ENCODE measurements at regions not wholly inside any gene's neighbourhood (a gene's known extent, or its start where the extent isn't known, plus 50 kb on each side); places are given as distances from the start of the nearest gene placed in this dataset.
"Not testable (repeated sequence)": the region's sequence is repeated elsewhere in the genome, so short reads cannot be mapped to it uniquely, and the experiment has no call there.

GRCh38 chr13:90866006-90866405, 481.5 kb upstream of the MIR17HG start:
- no peak for DNase-seq (ENCODE audit: low read depth in 2 of 2)

GRCh38 chr13:90867336-90867683, 480.2 kb upstream of the MIR17HG start:
- peak; percentile 1 to 3 for DNase-seq (ENCODE audit: low read depth in 2 of 2)

DNA sequence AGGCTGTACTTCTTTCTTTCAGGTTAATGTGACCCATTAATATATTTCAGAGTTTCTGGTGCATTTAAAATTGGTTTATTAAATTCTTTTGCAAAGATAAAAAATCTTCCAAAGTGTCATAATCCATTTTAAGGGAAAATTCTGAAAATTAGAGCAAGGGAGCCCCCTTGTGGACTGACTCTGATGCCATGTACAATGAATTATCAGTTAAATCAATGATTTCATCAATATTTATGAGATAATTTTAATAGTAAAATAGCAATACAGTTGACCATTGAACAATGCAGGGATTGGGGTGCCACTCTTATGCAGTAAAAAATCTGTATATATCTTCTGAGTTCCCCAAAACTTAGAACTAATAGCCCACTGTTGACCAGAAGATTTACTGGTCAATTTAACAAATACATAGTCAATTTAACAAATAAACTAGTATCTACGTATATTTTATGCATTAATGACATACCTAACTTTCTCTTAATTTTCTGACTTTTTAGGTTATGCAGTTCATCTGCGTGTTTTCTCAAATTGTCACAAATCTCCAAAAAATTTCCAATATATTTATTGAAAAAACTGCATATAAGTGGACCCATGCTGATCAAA, 479.1 kb upstream of the MIR17HG start:
- DNase-seq (ENCODE audit: low read depth in 2 of 2), result no peak

DNA sequence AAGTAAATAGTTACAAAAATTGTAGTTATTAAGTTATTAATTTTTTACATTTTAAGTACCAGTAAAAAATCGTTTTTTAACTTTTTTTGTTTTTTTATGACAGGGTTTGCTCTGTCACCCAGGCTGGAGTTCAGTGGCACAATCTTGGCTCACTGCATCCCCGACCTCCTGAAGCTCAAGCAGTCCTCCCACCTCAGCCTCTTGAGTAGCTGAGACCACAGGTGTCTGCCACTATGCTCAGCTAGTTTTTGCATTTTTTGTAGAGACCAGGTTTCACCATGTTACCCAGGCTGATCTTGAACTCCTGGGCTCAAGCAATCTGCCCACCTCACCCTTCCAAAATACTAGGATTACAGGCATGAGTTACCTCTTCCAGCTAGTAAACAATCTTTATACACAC, 477.9 kb upstream of the MIR17HG start:
- DNase-seq (ENCODE audit: low read depth in 2 of 2), result no peak

DNA sequence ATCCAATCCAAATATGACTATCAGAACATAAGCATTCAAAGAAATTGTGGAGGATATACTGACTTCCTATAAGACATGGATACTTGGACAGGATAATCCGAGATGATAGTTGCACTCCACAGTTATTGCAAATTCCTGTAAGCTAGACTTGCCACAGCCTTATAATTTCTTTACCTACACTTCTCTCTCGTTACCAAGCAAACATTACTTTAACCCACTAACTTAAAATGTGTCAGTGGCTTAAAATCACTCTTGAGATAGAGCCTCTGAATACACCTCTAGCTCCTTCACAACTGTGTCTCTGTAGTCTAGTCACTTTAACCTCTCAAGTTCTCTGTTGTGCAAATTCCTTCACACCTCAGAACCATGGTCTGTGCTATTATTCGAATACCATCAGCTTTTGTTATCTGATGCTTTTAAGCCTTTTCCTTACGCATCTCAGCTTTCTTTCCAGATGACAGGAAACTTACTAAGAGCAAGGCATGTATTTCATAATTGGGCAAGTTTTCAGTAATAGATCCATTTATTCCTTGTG, 474.9 kb upstream of the MIR17HG start:
- DNase-seq (ENCODE audit: low read depth in 2 of 2), result no peak

DNA sequence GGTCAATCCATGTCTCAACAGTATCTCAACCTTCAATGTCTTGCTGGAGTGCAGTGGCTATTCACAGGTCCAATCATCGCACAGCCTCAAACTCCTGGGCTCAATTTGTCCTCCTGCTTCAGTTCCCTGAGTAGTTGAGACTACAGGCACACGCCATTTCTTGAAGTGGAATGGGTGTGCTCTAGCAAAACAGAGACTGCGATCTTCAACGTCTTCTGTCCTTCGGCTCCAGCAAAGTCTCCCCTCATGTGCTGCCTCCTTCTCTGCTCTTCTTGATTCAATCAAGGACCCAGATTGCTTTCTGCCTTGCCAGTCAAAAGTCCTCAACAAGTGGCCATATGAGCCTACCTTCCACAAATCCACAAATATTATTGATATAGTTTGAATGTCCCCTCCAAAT, 466.7 kb upstream of the MIR17HG start:
- DNase-seq (ENCODE audit: low read depth in 2 of 2), result no peak

DNA sequence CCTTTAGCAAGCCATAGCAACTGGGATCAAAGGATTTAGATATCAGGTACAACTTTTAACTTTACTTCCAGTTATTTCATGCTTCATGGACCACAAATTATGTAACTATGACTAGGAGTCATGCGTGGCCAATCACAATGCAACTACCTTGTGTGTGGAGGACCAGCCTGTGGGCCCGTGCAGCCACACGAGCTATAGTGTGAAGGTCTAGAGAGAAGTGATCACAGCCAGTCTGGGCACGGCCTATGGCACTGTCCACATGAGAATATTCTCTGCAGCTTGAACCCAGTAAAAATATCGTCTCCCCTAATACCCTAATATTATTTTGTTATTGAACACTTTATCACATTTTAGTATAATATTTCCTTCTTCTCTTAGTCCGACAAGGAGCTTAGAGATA, 464.9 kb upstream of the MIR17HG start:
- DNase-seq (ENCODE audit: low read depth in 2 of 2), result no peak

- DNase-seq (ENCODE audit: low read depth in 2 of 2), result no peak
Observed at GRCh38 chr13:90883592-90883991, 463.9 kb upstream of the MIR17HG start.

- no peak for DNase-seq (ENCODE audit: low read depth in 2 of 2)
Observed at GRCh38 chr13:90884066-90884465, 463.4 kb upstream of the MIR17HG start.

DNA sequence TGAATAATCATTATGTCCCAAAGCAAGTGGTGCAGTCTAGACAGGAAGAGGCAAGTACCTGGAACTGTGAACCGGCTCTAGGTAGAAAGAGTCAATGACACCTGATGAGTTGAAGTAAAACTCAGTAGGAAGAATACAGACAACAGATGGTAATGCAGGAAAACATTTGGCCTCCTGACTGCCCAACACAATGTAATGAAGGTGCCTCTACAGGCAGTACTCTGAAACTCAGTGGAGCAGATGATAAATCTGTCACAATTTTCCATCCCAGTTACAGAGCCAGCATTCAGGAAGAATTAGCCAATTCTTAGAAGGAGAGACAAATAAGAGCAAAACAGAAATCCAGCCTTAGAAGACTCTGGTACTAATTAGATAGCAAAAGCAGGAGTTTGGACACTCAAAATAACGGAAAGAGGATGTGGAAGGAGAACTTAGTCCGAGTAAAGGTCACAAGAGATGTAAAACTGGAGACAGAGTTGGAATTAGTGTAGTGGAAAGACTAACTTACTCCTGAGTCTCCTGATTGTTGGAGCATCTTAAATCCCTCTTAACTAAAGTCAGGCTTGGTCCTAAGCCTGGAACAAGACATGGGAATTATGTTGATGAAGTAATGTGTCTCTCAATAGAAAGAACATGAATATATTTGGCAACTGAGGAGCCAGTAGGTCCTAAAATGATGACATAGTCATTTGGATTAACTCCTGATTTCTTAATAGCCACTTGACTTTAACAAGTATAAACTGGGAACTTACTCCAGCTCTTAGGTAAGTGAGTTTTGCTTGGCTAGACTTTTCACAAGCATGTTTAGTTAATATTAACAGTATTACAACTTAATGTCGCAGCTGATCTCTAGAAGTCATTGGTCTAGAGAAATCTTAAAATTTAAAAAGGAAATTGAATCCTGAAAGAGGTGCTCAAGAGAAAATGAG, 457.3 kb upstream of the MIR17HG start:
- DNase-seq (ENCODE audit: low read depth in 2 of 2), result no peak

GRCh38 chr13:90891329-90891728, 456.2 kb upstream of the MIR17HG start:
- no peak for DNase-seq (ENCODE audit: low read depth in 2 of 2)

GRCh38 chr13:90893199-90893598, 454.3 kb upstream of the MIR17HG start:
- not testable (repeated sequence) for DNase-seq (ENCODE audit: low read depth in 2 of 2)

GRCh38 chr13:90896002-90896401, 451.5 kb upstream of the MIR17HG start:
- DNase-seq (ENCODE audit: low read depth in 2 of 2), result no peak

DNA sequence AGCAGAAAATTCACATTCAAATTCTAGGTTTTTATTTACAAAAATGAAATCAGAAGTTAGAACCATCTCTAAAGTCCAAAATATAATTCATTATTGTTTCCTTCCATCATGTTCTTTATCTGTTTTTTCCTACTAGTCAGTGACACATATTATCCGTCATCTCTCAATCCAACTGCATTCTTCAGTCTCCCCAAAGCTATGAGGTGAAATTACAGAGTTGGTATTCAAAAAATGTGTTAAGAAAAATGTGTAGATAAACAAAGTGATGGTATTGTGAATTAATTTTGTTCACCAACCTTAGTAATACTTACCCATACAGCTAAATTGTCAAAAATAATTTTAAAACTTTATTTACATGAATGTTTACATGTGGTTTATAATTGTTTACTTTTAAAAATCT, 448.7 kb upstream of the MIR17HG start:
- no peak for DNase-seq (ENCODE audit: low read depth in 2 of 2)

DNA sequence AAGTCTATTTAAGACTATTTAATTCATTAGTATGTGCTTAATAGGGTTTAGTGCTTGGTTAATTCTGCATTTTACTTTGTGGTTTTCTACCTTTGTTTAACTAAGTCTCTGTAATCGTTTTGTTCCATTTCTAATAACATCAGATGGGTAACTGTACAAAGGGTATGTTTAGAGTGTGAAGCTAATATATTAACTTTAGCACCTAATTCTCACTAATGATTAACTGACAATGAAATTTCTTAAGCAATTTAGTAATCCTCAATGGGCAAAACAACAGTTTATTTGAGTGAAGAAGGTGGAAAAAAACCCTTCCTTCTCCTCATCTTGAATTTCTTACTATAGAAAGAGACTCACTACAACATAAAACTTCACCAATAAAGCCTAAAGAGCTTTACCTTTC, 448.1 kb upstream of the MIR17HG start:
- DNase-seq (ENCODE audit: low read depth in 2 of 2), result no peak

- no peak for DNase-seq (ENCODE audit: low read depth in 2 of 2)
Observed at GRCh38 chr13:90902255-90902654, 445.2 kb upstream of the MIR17HG start.

- DNase-seq (ENCODE audit: low read depth in 2 of 2), result no peak
Observed at GRCh38 chr13:90906554-90906953, 440.9 kb upstream of the MIR17HG start.

GRCh38 chr13:90908792-90909191, 438.7 kb upstream of the MIR17HG start:
- no peak for DNase-seq (ENCODE audit: low read depth in 2 of 2)

GRCh38 chr13:90910018-90910639, 437.4 kb upstream of the MIR17HG start:
- no peak for DNase-seq (ENCODE audit: low read depth in 2 of 2)

DNA sequence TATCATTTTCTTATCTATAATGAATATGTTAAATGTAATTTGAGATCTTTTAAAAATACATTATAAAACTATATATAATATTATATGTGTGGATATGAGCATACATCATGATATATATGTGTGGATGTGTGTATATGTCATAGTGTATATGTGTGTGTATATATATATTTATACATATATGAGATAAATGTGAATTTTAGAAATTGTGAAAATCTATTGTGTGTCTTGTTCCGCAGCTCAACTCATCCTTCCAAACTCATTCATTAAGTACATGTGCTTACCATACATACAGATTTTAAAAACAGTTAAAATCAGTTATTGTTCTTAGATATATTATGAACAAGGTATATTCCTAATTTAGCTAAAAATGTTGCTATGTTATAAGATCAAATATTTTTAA, 435.2 kb upstream of the MIR17HG start:
- DNase-seq (ENCODE audit: low read depth in 2 of 2), result no peak

DNA sequence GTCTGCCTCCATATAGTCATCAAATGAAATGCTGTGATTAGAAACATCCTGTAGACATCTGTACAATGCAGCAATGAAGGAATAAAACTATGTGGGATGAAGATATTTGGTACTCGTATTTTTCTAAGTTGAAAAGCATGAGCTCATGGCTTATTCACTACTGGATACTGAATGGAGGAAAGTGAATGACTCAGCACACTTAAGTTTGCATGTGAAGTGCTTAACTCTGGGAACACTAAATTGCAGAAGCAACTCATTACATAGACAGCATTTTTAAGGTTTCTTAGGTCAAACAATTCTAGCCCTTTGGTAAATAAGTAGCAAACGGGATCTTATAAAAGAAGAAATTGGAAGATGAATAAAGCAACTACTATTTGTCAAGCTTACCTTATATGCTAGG, 429.0 kb upstream of the MIR17HG start:
- DNase-seq (ENCODE audit: low read depth in 2 of 2), result no peak

- no peak for DNase-seq (ENCODE audit: low read depth in 2 of 2)
Observed at GRCh38 chr13:90919153-90919552, 428.3 kb upstream of the MIR17HG start.

DNA sequence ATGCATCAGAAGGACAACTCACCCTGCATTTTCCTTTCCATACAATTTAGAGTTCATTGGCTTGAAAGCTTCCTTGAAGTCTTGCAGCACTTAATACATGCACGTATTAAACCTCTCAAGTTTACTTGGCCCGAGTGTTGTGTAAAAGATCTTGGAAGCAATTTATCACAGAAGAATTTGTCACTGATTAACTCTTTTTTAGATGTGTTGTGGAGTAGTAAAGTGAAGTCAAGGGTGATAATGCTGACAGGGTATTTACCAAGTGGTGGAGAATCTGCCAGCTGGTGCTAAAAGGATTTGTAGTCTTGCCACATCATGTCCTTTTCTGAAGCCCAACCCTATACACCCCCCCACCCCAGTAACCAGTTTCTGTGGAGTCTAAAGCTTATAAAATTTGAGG, 421.0 kb upstream of the MIR17HG start:
- DNase-seq (ENCODE audit: low read depth in 2 of 2), result no peak

Measured in stimulated activated CD4-positive, alpha-beta T cell treated with anti-CD3 and anti-CD28 coated beads, Interleukin-12 subunit alpha, Interleukin-12 subunit beta, amount 100 ng/mL, for 24 hours (primary cell).